GM23338 (cell line): ENCODE measurements at regions not wholly inside any gene's neighbourhood (a gene's known extent, or its start where the extent isn't known, plus 50 kb on each side); places are given as distances from the start of the nearest gene placed in this dataset.

ENCODE experiments used
- ATAC-seq: fragments of 200-7000 bp; cut with Tn5 transposase; 3 replicates; pipeline ENCODE4 v1.9.1; 2020
- DNase-seq: peaks from one replicate; pipeline ENCODE4 v3.0.0-alpha.2; 2015; ENCODE audit warnings: low spot score
- H2AFZ ChIP-seq: fragments of 200-600 bp; sonication (generic); 2 replicates; pipeline ENCODE4 v1.8.0; 2016; ENCODE audit warnings: antibody characterized with exemption, mild to moderate bottlenecking, moderate library complexity
- H3F3A ChIP-seq: fragments of 200-600 bp; sonication (generic); replicated peaks from 2 replicates; pipeline ENCODE4 v1.8.0; 2017; ENCODE audit warnings: antibody characterized with exemption, mixed run types, low read depth
- H3K27ac ChIP-seq: fragments of 200-600 bp; sonication (generic); 2 replicates; pipeline ENCODE4 v1.6.1; 2016; ENCODE audit warnings: low read depth
- H3K27me3 ChIP-seq: fragments of 200-600 bp; sonication (generic); 2 replicates; pipeline ENCODE4 v1.8.0; 2016; ENCODE audit warnings: mild to moderate bottlenecking, mixed run types, moderate library complexity; ENCODE audit not compliant: insufficient read depth
- H3K36me3 ChIP-seq: fragments of 200-600 bp; sonication (generic); 2 replicates; pipeline ENCODE4 v1.8.0; 2016; ENCODE audit warnings: mild to moderate bottlenecking; ENCODE audit not compliant: insufficient read depth
- H3K4me1 ChIP-seq: fragments of 200-600 bp; sonication (generic); 2 replicates; pipeline ENCODE4 v1.8.0; 2016; ENCODE audit warnings: mild to moderate bottlenecking, moderate library complexity; ENCODE audit not compliant: insufficient read depth
- H3K4me2 ChIP-seq: fragments of 200-600 bp; sonication (generic); 2 replicates; pipeline ENCODE4 v1.7.1; 2017; ENCODE audit warnings: mixed run types
- H3K4me3 ChIP-seq: fragments of 200-600 bp; sonication (generic); 2 replicates; pipeline ENCODE4 v1.6.1; 2016; ENCODE audit warnings: mixed run types
- H3K79me2 ChIP-seq: fragments of 200-600 bp; sonication (generic); replicated peaks from 2 replicates; pipeline ENCODE4 v1.8.0; 2017; ENCODE audit warnings: mild to moderate bottlenecking; ENCODE audit not compliant: insufficient read depth
- H3K9me2 ChIP-seq: fragments of 200-600 bp; sonication (generic); 2 replicates; pipeline ENCODE4 v1.8.0; 2017; ENCODE audit not compliant: insufficient read depth
- H4K20me1 ChIP-seq: fragments of 200-600 bp; sonication (generic); replicated peaks from 2 replicates; pipeline ENCODE4 v1.8.0; 2017; ENCODE audit warnings: mild to moderate bottlenecking; ENCODE audit not compliant: insufficient read depth
- H3K27ac Mint-ChIP-seq: 2 replicates; pipeline ENCODE4 v1.8.0; 2020; ENCODE audit warnings: inconsistent platforms, mild to moderate bottlenecking, moderate library complexity, mixed read lengths
- H3K27me3 Mint-ChIP-seq: 3 replicates; pipeline ENCODE4 v1.8.0; 2022; ENCODE audit warnings: low read depth, mild to moderate bottlenecking, moderate library complexity, mixed read lengths, inconsistent platforms; ENCODE audit not compliant: insufficient read depth, poor library complexity
- H3K36me3 Mint-ChIP-seq: 3 replicates; pipeline ENCODE4 v1.8.0; 2021; ENCODE audit warnings: low read depth, mild to moderate bottlenecking, inconsistent platforms, moderate library complexity, mixed read lengths
- H3K4me1 Mint-ChIP-seq: 3 replicates; pipeline ENCODE4 v1.8.0; 2020; ENCODE audit warnings: mild to moderate bottlenecking, inconsistent platforms, mixed read lengths
- H3K4me3 Mint-ChIP-seq: 3 replicates; pipeline ENCODE4 v1.8.0; 2021; ENCODE audit warnings: moderate library complexity, mild to moderate bottlenecking, inconsistent platforms, mixed read lengths
- H3K9me3 Mint-ChIP-seq: 3 replicates; pipeline ENCODE4 v1.8.0; 2020; ENCODE audit warnings: moderate library complexity, mild to moderate bottlenecking, inconsistent platforms, mixed read lengths
- CREB1 ChIP-seq: fragments of 250-450 bp; sonication (Bioruptor Pico); IDR thresholded peaks from 2 replicates; pipeline ENCODE4 v1.5.0; 2020; ENCODE audit warnings: low read depth, mild to moderate bottlenecking, moderate library complexity
- ETS1 ChIP-seq: IDR thresholded peaks from 2 replicates; pipeline ENCODE4 v1.6.1; 2016; ENCODE audit warnings: antibody characterized with exemption
- EZH2 ChIP-seq: fragments of 200-600 bp; sonication (generic); IDR thresholded peaks from one replicate; pipeline ENCODE4 v1.8.0; 2017; ENCODE audit warnings: antibody characterized with exemption, mild to moderate bottlenecking, low read depth; ENCODE audit not compliant: unreplicated experiment
- EZH2phosphoT487 ChIP-seq: fragments of 200-600 bp; sonication (generic); IDR thresholded peaks from one replicate; pipeline ENCODE4 v1.8.1; 2018; ENCODE audit warnings: antibody characterized with exemption; ENCODE audit not compliant: unreplicated experiment
- JUNB ChIP-seq: IDR thresholded peaks from one replicate; pipeline ENCODE4 v1.6.1; 2016; ENCODE audit warnings: antibody characterized with exemption; ENCODE audit not compliant: unreplicated experiment
- NANOG ChIP-seq: IDR thresholded peaks from 2 replicates; pipeline ENCODE4 v1.6.1; 2016; ENCODE audit warnings: antibody characterized with exemption, borderline replicate concordance
- POLR2AphosphoS5 ChIP-seq: IDR thresholded peaks from 2 replicates; pipeline ENCODE4 v1.6.1; 2016; ENCODE audit warnings: antibody characterized with exemption, low read depth
- STAT1 ChIP-seq: IDR thresholded peaks from one replicate; pipeline ENCODE4 v1.6.1; 2016; ENCODE audit warnings: antibody characterized with exemption; ENCODE audit not compliant: unreplicated experiment
- ZNF114 ChIP-seq: fragments of 250-450 bp; sonication (Bioruptor Pico); IDR thresholded peaks from 2 replicates; pipeline ENCODE4 v1.5.0; 2020; ENCODE audit warnings: mild to moderate bottlenecking, moderate library complexity
- ZNF331 ChIP-seq: fragments of 250-450 bp; sonication (Bioruptor Pico); IDR thresholded peaks from 2 replicates; pipeline ENCODE4 v1.5.0; 2020; ENCODE audit warnings: low read depth, mild to moderate bottlenecking, moderate library complexity
- TF ChIP-seq, protein P1 (sequence below): fragments of 250-450 bp; sonication (Bioruptor Pico); IDR thresholded peaks from 2 replicates; pipeline ENCODE4 v1.5.0; 2020; ENCODE audit warnings: mild to moderate bottlenecking, moderate library complexity
- TF ChIP-seq, protein P2 (sequence below), 2 experiments: fragments of 200-600 bp in 1 of 2; sonication (generic) in 1 of 2; conservative IDR thresholded peaks; 2 replicates each; pipeline versions ENCODE4 v1.5.1 to v1.6.1; 2016 to 2017; ENCODE audit warnings: antibody characterized with exemption in 2 of 2, low read depth in 2 of 2, mild to moderate bottlenecking in 2 of 2, moderate library complexity in 1 of 2
- TF ChIP-seq, protein P3 (sequence below): IDR thresholded peaks from one replicate; pipeline ENCODE4 v1.6.1; 2018; ENCODE audit warnings: antibody characterized with exemption; ENCODE audit not compliant: unreplicated experiment

GRCh38 chr2:16012029-16012596 lies 71.8 kb downstream of the MYCN start:
- DNase-seq (no peak), ATAC-seq (no peak)
- Histone ChIP-seq H3K27me3 (no peaks in the 10 kb centered on the region), H3K9me2 (0 out of 2 replicates have a peak, but pooled peaks cover 19% of the 10 kb centered on the region), H2AFZ (peak overlapping the region; percentile 100), H3K4me1 (peaks cover 42% of the 10 kb centered on the region), H3K4me3 (no peak overlapping the region), H4K20me1 (no peaks in the 10 kb centered on the region), H3K4me2 (peak overlapping the region; percentile 78), H3K27ac (peak overlapping the region; percentile 83; the same call in 1 of the 2 replicates), H3F3A (peaks cover 22% of the 10 kb centered on the region), H3K36me3 (no peaks in the 10 kb centered on the region), H3K79me2 (no peaks in the 10 kb centered on the region)
- Mint-ChIP-seq H3K4me1 (peaks cover 37% of the 10 kb centered on the region), H3K27me3 (peaks cover 15% of the 10 kb centered on the region), H3K36me3 (no peaks in the 10 kb centered on the region), H3K9me3 (no peaks in the 10 kb centered on the region), H3K4me3 (no peak overlapping the region), H3K27ac (peak overlapping the region; percentile 64; the same call in 1 of the 2 replicates)
- no peak for TF ChIP-seq STAT1
- TF ChIP-seq EZH2phosphoT487: no peak
- no peak for TF ChIP-seq JUNB
- no peak for TF ChIP-seq CREB1 (CRISPR knock-in tag)
- TF ChIP-seq ZNF331: no peak
- no peak for TF ChIP-seq EZH2
- TF ChIP-seq ZNF114: no peak
- TF ChIP-seq, protein P1, sequence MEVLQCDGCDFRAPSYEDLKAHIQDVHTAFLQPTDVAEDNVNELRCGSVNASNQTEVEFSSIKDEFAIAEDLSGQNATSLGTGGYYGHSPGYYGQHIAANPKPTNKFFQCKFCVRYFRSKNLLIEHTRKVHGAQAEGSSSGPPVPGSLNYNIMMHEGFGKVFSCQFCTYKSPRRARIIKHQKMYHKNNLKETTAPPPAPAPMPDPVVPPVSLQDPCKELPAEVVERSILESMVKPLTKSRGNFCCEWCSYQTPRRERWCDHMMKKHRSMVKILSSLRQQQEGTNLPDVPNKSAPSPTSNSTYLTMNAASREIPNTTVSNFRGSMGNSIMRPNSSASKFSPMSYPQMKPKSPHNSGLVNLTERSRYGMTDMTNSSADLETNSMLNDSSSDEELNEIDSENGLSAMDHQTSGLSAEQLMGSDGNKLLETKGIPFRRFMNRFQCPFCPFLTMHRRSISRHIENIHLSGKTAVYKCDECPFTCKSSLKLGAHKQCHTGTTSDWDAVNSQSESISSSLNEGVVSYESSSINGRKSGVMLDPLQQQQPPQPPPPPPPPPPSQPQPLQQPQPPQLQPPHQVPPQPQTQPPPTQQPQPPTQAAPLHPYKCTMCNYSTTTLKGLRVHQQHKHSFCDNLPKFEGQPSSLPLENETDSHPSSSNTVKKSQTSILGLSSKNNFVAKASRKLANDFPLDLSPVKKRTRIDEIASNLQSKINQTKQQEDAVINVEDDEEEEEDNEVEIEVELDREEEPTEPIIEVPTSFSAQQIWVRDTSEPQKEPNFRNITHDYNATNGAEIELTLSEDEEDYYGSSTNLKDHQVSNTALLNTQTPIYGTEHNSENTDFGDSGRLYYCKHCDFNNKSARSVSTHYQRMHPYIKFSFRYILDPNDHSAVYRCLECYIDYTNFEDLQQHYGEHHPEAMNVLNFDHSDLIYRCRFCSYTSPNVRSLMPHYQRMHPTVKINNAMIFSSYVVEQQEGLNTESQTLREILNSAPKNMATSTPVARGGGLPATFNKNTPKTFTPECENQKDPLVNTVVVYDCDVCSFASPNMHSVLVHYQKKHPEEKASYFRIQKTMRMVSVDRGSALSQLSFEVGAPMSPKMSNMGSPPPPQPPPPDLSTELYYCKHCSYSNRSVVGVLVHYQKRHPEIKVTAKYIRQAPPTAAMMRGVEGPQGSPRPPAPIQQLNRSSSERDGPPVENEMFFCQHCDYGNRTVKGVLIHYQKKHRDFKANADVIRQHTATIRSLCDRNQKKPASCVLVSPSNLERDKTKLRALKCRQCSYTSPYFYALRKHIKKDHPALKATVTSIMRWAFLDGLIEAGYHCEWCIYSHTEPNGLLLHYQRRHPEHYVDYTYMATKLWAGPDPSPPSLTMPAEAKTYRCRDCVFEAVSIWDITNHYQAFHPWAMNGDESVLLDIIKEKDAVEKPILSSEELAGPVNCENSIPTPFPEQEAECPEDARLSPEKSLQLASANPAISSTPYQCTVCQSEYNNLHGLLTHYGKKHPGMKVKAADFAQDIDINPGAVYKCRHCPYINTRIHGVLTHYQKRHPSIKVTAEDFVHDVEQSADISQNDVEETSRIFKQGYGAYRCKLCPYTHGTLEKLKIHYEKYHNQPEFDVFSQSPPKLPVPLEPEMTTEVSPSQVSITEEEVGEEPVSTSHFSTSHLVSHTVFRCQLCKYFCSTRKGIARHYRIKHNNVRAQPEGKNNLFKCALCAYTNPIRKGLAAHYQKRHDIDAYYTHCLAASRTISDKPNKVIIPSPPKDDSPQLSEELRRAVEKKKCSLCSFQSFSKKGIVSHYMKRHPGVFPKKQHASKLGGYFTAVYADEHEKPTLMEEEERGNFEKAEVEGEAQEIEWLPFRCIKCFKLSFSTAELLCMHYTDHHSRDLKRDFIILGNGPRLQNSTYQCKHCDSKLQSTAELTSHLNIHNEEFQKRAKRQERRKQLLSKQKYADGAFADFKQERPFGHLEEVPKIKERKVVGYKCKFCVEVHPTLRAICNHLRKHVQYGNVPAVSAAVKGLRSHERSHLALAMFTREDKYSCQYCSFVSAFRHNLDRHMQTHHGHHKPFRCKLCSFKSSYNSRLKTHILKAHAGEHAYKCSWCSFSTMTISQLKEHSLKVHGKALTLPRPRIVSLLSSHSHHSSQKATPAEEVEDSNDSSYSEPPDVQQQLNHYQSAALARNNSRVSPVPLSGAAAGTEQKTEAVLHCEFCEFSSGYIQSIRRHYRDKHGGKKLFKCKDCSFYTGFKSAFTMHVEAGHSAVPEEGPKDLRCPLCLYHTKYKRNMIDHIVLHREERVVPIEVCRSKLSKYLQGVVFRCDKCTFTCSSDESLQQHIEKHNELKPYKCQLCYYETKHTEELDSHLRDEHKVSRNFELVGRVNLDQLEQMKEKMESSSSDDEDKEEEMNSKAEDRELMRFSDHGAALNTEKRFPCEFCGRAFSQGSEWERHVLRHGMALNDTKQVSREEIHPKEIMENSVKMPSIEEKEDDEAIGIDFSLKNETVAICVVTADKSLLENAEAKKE: no peak
- no peak for TF ChIP-seq POLR2AphosphoS5
- TF ChIP-seq NANOG: no peak
- TF ChIP-seq, protein P2, sequence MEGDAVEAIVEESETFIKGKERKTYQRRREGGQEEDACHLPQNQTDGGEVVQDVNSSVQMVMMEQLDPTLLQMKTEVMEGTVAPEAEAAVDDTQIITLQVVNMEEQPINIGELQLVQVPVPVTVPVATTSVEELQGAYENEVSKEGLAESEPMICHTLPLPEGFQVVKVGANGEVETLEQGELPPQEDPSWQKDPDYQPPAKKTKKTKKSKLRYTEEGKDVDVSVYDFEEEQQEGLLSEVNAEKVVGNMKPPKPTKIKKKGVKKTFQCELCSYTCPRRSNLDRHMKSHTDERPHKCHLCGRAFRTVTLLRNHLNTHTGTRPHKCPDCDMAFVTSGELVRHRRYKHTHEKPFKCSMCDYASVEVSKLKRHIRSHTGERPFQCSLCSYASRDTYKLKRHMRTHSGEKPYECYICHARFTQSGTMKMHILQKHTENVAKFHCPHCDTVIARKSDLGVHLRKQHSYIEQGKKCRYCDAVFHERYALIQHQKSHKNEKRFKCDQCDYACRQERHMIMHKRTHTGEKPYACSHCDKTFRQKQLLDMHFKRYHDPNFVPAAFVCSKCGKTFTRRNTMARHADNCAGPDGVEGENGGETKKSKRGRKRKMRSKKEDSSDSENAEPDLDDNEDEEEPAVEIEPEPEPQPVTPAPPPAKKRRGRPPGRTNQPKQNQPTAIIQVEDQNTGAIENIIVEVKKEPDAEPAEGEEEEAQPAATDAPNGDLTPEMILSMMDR (conservative IDR thresholded peaks at IDR 0.05; ENCODE audit: low read depth in 2 of 2): no peak
- no peak for TF ChIP-seq ETS1
- TF ChIP-seq, protein P3, sequence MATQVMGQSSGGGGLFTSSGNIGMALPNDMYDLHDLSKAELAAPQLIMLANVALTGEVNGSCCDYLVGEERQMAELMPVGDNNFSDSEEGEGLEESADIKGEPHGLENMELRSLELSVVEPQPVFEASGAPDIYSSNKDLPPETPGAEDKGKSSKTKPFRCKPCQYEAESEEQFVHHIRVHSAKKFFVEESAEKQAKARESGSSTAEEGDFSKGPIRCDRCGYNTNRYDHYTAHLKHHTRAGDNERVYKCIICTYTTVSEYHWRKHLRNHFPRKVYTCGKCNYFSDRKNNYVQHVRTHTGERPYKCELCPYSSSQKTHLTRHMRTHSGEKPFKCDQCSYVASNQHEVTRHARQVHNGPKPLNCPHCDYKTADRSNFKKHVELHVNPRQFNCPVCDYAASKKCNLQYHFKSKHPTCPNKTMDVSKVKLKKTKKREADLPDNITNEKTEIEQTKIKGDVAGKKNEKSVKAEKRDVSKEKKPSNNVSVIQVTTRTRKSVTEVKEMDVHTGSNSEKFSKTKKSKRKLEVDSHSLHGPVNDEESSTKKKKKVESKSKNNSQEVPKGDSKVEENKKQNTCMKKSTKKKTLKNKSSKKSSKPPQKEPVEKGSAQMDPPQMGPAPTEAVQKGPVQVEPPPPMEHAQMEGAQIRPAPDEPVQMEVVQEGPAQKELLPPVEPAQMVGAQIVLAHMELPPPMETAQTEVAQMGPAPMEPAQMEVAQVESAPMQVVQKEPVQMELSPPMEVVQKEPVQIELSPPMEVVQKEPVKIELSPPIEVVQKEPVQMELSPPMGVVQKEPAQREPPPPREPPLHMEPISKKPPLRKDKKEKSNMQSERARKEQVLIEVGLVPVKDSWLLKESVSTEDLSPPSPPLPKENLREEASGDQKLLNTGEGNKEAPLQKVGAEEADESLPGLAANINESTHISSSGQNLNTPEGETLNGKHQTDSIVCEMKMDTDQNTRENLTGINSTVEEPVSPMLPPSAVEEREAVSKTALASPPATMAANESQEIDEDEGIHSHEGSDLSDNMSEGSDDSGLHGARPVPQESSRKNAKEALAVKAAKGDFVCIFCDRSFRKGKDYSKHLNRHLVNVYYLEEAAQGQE: no peak
